Effector CD4-positive, alpha-beta T cell (primary cell): ENCODE measurements at regions not wholly inside any gene's neighbourhood (a gene's known extent, or its start where the extent isn't known, plus 50 kb on each side); places are given as distances from the start of the nearest gene placed in this dataset.

Source experiments
- DNase-seq: peaks from one replicate; pipeline ENCODE4 v3.0.0-alpha.2; 2020

GRCh38 chr14:25136811-25137210, 86.9 kb upstream of the STXBP6 start:
- no peak for DNase-seq

GRCh38 chr14:25134184-25134583, 84.2 kb upstream of the STXBP6 start:
- DNase-seq: no peak

GRCh38 chr14:25132732-25133422, 82.9 kb upstream of the STXBP6 start:
- peak; percentile 29 for DNase-seq

- no peak for DNase-seq
Observed at GRCh38 chr14:25132094-25132493, 82.1 kb upstream of the STXBP6 start.

GRCh38 chr14:25122843-25123242, 72.9 kb upstream of the STXBP6 start:
- no peak for DNase-seq

- DNase-seq: no peak
Observed at GRCh38 chr14:25122211-25122610, 72.3 kb upstream of the STXBP6 start.

GRCh38 chr14:25121337-25122129, 71.6 kb upstream of the STXBP6 start:
- DNase-seq: no peak

- no peak for DNase-seq
Observed at GRCh38 chr14:25120261-25120660, 70.3 kb upstream of the STXBP6 start.

- no peak for DNase-seq
Observed at GRCh38 chr14:25118671-25119070, 68.7 kb upstream of the STXBP6 start.

- DNase-seq: no peak
Observed at GRCh38 chr14:25117342-25117741, 67.4 kb upstream of the STXBP6 start.

GRCh38 chr14:25116607-25117006, 66.7 kb upstream of the STXBP6 start:
- DNase-seq: no peak

- DNase-seq: no peak
Observed at GRCh38 chr14:25113394-25113793, 63.4 kb upstream of the STXBP6 start.

GRCh38 chr14:25111061-25111601, 61.2 kb upstream of the STXBP6 start:
- DNase-seq: no peak

GRCh38 chr14:25110106-25110505, 60.2 kb upstream of the STXBP6 start:
- no peak for DNase-seq

- DNase-seq: no peak
Observed at GRCh38 chr14:25108959-25109358, 59.0 kb upstream of the STXBP6 start.

- DNase-seq: no peak
Observed at GRCh38 chr14:25108291-25108690, 58.3 kb upstream of the STXBP6 start.

- no peak for DNase-seq
Observed at GRCh38 chr14:25103820-25104219, 53.9 kb upstream of the STXBP6 start.

- no peak for DNase-seq
Observed at GRCh38 chr14:25103271-25103670, 53.3 kb upstream of the STXBP6 start.

GRCh38 chr14:25102788-25103187, 52.8 kb upstream of the STXBP6 start:
- no peak for DNase-seq

- DNase-seq: no peak
Observed at GRCh38 chr14:25101276-25101675, 51.3 kb upstream of the STXBP6 start.
